Ovary (tissue), 3 donors: ENCODE measurements at regions not wholly inside any gene's neighbourhood (a gene's known extent, or its start where the extent isn't known, plus 50 kb on each side); places are given as distances from the start of the nearest gene placed in this dataset.

Experiments
- EP300 ChIP-seq: sonication (generic); formaldehyde crosslinking; IDR thresholded peaks from one replicate; pipeline ENCODE4 v1.6.1; 2017; ENCODE audit warnings: antibody characterized with exemption
- POLR2A ChIP-seq: fragments of 450-650 bp; IDR thresholded peaks from one replicate; pipeline ENCODE4 v1.6.1; 2017; ENCODE audit warnings: antibody characterized with exemption, mild to moderate bottlenecking, moderate library complexity
- TF ChIP-seq, protein P1 (sequence below), 3 donors: fragments of 450-650 bp in 2 of 3; fragments of 200-600 bp in 1 of 3; IDR thresholded peaks; one replicate each; pipeline versions ENCODE4 v1.5.1 to v1.8.0; 2016 to 2022; ENCODE audit warnings: antibody characterized with exemption in 3 of 3, mild to moderate bottlenecking in 1 of 3
- donor health status: DM: no; HTN: no; CAD: no.

DNA sequence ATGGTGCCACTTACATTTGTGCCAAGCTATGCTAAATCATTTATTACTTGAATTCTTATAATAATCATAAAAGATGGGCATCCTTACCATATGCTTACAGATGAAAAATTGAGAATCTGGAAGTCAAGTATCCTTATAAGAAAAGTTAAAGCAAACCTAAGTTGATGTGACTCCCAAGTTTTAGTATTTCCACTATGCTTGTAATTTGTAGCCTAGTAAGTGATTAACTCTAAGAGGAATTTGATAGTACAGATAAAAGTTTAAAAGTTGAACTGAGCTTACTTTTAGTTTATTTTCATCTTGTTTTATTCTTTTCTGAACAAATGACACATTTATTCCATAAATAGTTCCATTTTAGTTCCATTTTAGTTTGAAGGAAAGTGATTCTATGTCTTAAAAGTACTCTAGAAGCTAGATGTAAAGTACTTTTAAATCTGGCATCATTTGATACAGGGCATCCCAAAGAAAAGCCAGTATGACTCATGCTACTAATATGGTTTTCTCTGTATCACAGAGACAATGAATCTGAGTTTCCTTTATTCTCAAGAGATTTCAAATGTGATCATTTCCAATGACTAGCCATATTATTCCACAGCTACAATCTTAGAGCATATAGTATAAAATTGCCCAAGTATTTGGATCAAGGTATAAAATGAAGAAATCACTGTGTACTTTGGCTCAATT lies 596.0 kb downstream of the SLC16A7 start:
- TF ChIP-seq, protein P1, sequence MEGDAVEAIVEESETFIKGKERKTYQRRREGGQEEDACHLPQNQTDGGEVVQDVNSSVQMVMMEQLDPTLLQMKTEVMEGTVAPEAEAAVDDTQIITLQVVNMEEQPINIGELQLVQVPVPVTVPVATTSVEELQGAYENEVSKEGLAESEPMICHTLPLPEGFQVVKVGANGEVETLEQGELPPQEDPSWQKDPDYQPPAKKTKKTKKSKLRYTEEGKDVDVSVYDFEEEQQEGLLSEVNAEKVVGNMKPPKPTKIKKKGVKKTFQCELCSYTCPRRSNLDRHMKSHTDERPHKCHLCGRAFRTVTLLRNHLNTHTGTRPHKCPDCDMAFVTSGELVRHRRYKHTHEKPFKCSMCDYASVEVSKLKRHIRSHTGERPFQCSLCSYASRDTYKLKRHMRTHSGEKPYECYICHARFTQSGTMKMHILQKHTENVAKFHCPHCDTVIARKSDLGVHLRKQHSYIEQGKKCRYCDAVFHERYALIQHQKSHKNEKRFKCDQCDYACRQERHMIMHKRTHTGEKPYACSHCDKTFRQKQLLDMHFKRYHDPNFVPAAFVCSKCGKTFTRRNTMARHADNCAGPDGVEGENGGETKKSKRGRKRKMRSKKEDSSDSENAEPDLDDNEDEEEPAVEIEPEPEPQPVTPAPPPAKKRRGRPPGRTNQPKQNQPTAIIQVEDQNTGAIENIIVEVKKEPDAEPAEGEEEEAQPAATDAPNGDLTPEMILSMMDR (IDR thresholded peaks at IDR 0.05), result no peak
- no peak for TF ChIP-seq POLR2A
- no peak for TF ChIP-seq EP300
